HEK293 (cell line): ENCODE measurements at regions not wholly inside any gene's neighbourhood (a gene's known extent, or its start where the extent isn't known, plus 50 kb on each side); places are given as distances from the start of the nearest gene placed in this dataset.

Experiments
- CTCF ChIA-PET: fragments of 350-600 bp; formaldehyde crosslinking; extraction: SDS; loops from one replicate; lab custom pipeline; 2021; ENCODE audit warnings: antibody characterized with exemption; lab: Yijun Ruan, JAX
- POLR2A ChIA-PET: fragments of 300-600 bp; formaldehyde crosslinking; extraction: SDS; loops from one replicate; lab custom pipeline; 2020; ENCODE audit warnings: antibody characterized with exemption, inconsistent platforms; lab: Yijun Ruan, JAX
- H3K27ac ChIP-seq: fragments of 200-500 bp; sonication (Bioruptor generic); 2 replicates; pipeline ENCODE4 v1.5.1; 2014; ENCODE audit warnings: low read depth, low read length, control low read depth, inconsistent platforms; ENCODE audit errors: extremely low read depth
- H3K36me3 ChIP-seq, 2 experiments: fragments of 200-500 bp in 1 of 2; sonication (Bioruptor generic) in 1 of 2; 1 replicate in 1 of 2; 2 replicates in 1 of 2; pipeline ENCODE4 v1.5.1; 2014 to 2017; ENCODE audit warnings: inconsistent platforms in 2 of 2, low read length in 2 of 2; ENCODE audit not compliant: control insufficient read depth in 2 of 2, insufficient read depth in 1 of 2
- H3K4me1 ChIP-seq: fragments of 200-500 bp; sonication (Bioruptor generic); 2 replicates; pipeline ENCODE4 v1.5.1; 2014; ENCODE audit warnings: mild to moderate bottlenecking, low read length, inconsistent platforms; ENCODE audit not compliant: control insufficient read depth, insufficient read depth
- H3K4me3 ChIP-seq: 2 replicates; pipeline ENCODE4 v1.5.1; 2011; ENCODE audit warnings: low read depth, mild to moderate bottlenecking, control low read depth, low read length, moderate library complexity
- H3K9me3 ChIP-seq: fragments of 200-500 bp; sonication (Bioruptor generic); 2 replicates; pipeline ENCODE4 v1.5.1; 2014; ENCODE audit warnings: low read depth, low read length, inconsistent platforms; ENCODE audit not compliant: control insufficient read depth, insufficient read depth
- CTCF ChIP-seq: fragments of 450-650 bp; formaldehyde crosslinking; IDR thresholded peaks from 2 replicates; pipeline ENCODE4 v1.5.1; 2016; ENCODE audit warnings: missing biosample characterization, missing genetic modification characterization
- EGR2 ChIP-seq: fragments of 450-650 bp; formaldehyde crosslinking; IDR thresholded peaks from 2 replicates; pipeline ENCODE4 v1.5.1; 2016; ENCODE audit warnings: low read depth, missing biosample characterization, missing genetic modification characterization
- KLF1 ChIP-seq: fragments of 450-650 bp; formaldehyde crosslinking; IDR thresholded peaks from 2 replicates; pipeline ENCODE4 v1.5.1; 2016; ENCODE audit warnings: missing biosample characterization, missing genetic modification characterization
- KLF7 ChIP-seq: fragments of 450-650 bp; formaldehyde crosslinking; IDR thresholded peaks from 2 replicates; pipeline ENCODE4 v1.5.1; 2016; ENCODE audit warnings: missing biosample characterization, missing genetic modification characterization, borderline replicate concordance
- MEIS1 ChIP-seq: sonication (generic); formaldehyde crosslinking; IDR thresholded peaks from 2 replicates; pipeline ENCODE4 v1.8.1; 2022; ENCODE audit warnings: missing genetic modification reagents, mild to moderate bottlenecking, borderline replicate concordance
- PRDM1 ChIP-seq: fragments of 450-650 bp; formaldehyde crosslinking; IDR thresholded peaks from 2 replicates; pipeline ENCODE4; 2016; ENCODE audit warnings: missing biosample characterization, missing genetic modification characterization
- REPIN1 ChIP-seq: fragments of 450-650 bp; formaldehyde crosslinking; IDR thresholded peaks from 2 replicates; pipeline ENCODE4 v1.5.1; 2017; ENCODE audit warnings: missing biosample characterization, missing genetic modification characterization, low read depth
- SCRT1 ChIP-seq: fragments of 450-650 bp; formaldehyde crosslinking; IDR thresholded peaks from 2 replicates; pipeline ENCODE4 v1.5.1; 2016; ENCODE audit warnings: missing biosample characterization, missing genetic modification characterization, borderline replicate concordance
- SP2 ChIP-seq: fragments of 450-650 bp; formaldehyde crosslinking; IDR thresholded peaks from 2 replicates; pipeline ENCODE4 v1.5.1; 2016; ENCODE audit warnings: missing biosample characterization, missing genetic modification characterization
- ZBTB17 ChIP-seq: fragments of 450-650 bp; formaldehyde crosslinking; IDR thresholded peaks from 2 replicates; pipeline ENCODE4 v1.5.1; 2016; ENCODE audit warnings: missing biosample characterization, missing genetic modification characterization
- ZBTB7A ChIP-seq: fragments of 450-650 bp; formaldehyde crosslinking; IDR thresholded peaks from 2 replicates; pipeline ENCODE4 v1.5.1; 2016; ENCODE audit warnings: low read depth, missing biosample characterization, missing genetic modification characterization
- ZEB2 ChIP-seq: fragments of 450-650 bp; formaldehyde crosslinking; IDR thresholded peaks from 2 replicates; pipeline ENCODE4 v1.5.1; 2016; ENCODE audit warnings: missing biosample characterization, missing genetic modification characterization
- ZNF132 ChIP-seq: fragments of 450-650 bp; formaldehyde crosslinking; IDR thresholded peaks from 2 replicates; pipeline ENCODE4 v1.5.1; 2017; ENCODE audit warnings: missing biosample characterization, missing genetic modification characterization, borderline replicate concordance
- ZNF2 ChIP-seq: fragments of 450-650 bp; formaldehyde crosslinking; IDR thresholded peaks from 2 replicates; pipeline ENCODE4 v1.5.1; 2016; ENCODE audit warnings: missing biosample characterization, missing genetic modification characterization
- ZNF239 ChIP-seq: fragments of 450-650 bp; formaldehyde crosslinking; IDR thresholded peaks from 2 replicates; pipeline ENCODE4 v1.5.1; 2016; ENCODE audit warnings: missing biosample characterization, missing genetic modification characterization
- ZNF280C ChIP-seq: fragments of 450-650 bp; formaldehyde crosslinking; IDR thresholded peaks from 2 replicates; pipeline ENCODE4 v1.5.1; 2016; ENCODE audit warnings: missing biosample characterization, missing genetic modification characterization
- ZNF280D ChIP-seq: fragments of 450-650 bp; formaldehyde crosslinking; IDR thresholded peaks from 2 replicates; pipeline ENCODE4 v1.5.1; 2016; ENCODE audit warnings: missing biosample characterization, missing genetic modification characterization
- ZNF341 ChIP-seq: fragments of 450-650 bp; formaldehyde crosslinking; IDR thresholded peaks from 2 replicates; pipeline ENCODE4; 2016; ENCODE audit warnings: low read depth, missing biosample characterization, missing genetic modification characterization
- ZNF423 ChIP-seq: fragments of 450-650 bp; formaldehyde crosslinking; IDR thresholded peaks from 2 replicates; pipeline ENCODE4 v1.5.1; 2016; ENCODE audit warnings: missing biosample characterization, missing genetic modification characterization
- ZNF48 ChIP-seq: fragments of 450-650 bp; formaldehyde crosslinking; IDR thresholded peaks from 2 replicates; pipeline ENCODE4 v1.5.1; 2016; ENCODE audit warnings: missing biosample characterization, missing genetic modification characterization
- ZNF549 ChIP-seq: fragments of 450-650 bp; IDR thresholded peaks from 2 replicates; pipeline ENCODE4 v1.5.1; 2018; ENCODE audit warnings: missing biosample characterization, missing genetic modification characterization, mild to moderate bottlenecking, inconsistent platforms, moderate library complexity
- ZNF555 ChIP-seq: fragments of 450-650 bp; formaldehyde crosslinking; conservative IDR thresholded peaks from 2 replicates; pipeline ENCODE4 v1.5.1; 2017; ENCODE audit warnings: missing biosample characterization, mild to moderate bottlenecking, missing genetic modification characterization, inconsistent platforms
- ZNF561 ChIP-seq: fragments of 450-650 bp; IDR thresholded peaks from 2 replicates; pipeline ENCODE4 v1.5.1; 2018; ENCODE audit warnings: missing biosample characterization, missing genetic modification characterization, borderline replicate concordance
- ZNF654 ChIP-seq: fragments of 450-650 bp; formaldehyde crosslinking; IDR thresholded peaks from 2 replicates; pipeline ENCODE4 v1.5.1; 2016; ENCODE audit warnings: low read depth, missing biosample characterization, missing genetic modification characterization
- ZNF677 ChIP-seq: fragments of 450-650 bp; IDR thresholded peaks from 2 replicates; pipeline ENCODE4 v1.5.0; 2018; ENCODE audit warnings: missing biosample characterization, mild to moderate bottlenecking, missing genetic modification characterization, moderate library complexity
- ZNF785 ChIP-seq: fragments of 450-650 bp; formaldehyde crosslinking; IDR thresholded peaks from 2 replicates; pipeline ENCODE4 v1.5.1; 2016; ENCODE audit warnings: missing biosample characterization, missing genetic modification characterization

DNA sequence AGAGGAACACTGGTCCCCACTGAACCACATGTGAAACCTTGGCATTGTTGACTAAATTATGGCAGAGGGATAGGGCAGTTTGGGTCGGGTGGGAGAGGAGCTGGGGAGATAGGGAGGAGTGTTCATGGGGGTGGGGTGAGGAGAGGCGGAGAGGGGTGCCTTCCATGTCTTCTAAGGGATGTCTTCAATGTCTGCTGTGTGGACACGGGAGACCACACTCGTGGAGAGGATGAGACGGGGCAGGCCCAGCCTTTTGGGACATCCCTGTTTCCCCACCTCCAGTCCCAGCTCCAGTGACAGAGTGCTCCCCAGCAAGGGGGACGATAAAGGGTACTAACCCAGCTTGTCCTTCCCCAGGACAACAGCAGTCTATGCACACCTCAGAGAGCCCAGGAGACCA, 146.4 kb upstream of the MAMLD1 start:
- CTCF ChIA-PET, result interaction anchor here (0.6 to 1.0 kb wide), 3 partner anchors 99 to 260 kb away, joined by 3 read pairs; no protein-coding TSS in a partner anchor
- no peaks in the 10 kb centered on the region for H3K4me1 ChIP-seq
- POLR2A ChIA-PET, result no interaction called here
- H3K4me3 ChIP-seq, result no peak overlapping the region
- H3K27ac ChIP-seq, result no peak overlapping the region
- H3K9me3 ChIP-seq, result no peaks in the 10 kb centered on the region
- TF ChIP-seq ZNF555 (tag by site-specific recombination) (no peak), REPIN1 (tag by site-specific recombination) (no peak), ZNF341 (tag by site-specific recombination) (no peak), EGR2 (tag by site-specific recombination) (no peak), SP2 (no peak), PRDM1 (tag by site-specific recombination) (no peak), ZBTB17 (no peak), CTCF (tag by site-specific recombination) (no peak), ZNF48 (tag by site-specific recombination) (no peak), ZNF785 (tag by site-specific recombination) (no peak)
- H3K36me3 ChIP-seq, result no peaks in the 10 kb centered on the region

DNA sequence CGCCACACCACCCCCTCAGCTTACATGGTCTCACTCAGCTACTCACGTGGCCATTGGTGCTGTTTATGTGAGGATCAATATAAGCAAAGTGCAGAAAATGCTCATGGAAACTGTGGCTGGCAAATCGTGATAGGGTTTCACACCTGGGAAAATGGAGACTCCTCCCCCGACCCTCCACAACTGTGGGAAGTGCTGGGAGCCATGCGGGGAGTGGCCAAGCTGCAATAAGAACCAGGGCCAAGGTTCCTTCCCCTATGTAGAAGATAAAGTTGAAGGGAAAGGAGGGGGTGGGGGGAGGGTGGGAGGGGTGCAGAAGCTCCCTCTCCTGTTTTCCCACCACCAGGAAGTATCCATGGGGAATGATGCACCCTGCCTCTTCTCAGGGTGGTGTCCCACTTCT, 145.5 kb upstream of the MAMLD1 start:
- no peak for TF ChIP-seq ZBTB7A (tag by site-specific recombination)
- TF ChIP-seq KLF7, result no peak
- no peak for TF ChIP-seq SCRT1 (tag by site-specific recombination)
- CTCF ChIA-PET, result interaction anchor here (0.9 to 1.0 kb wide), 2 partner anchors 17 to 156 kb away, joined by 3 read pairs; no protein-coding TSS in a partner anchor

GRCh38 chrX:150219374-150220185, 143.5 kb upstream of the MAMLD1 start:
- H3K4me1 ChIP-seq, result no peaks in the 10 kb centered on the region
- ChIA-PET POLR2A (no interaction called here), CTCF (no interaction called here)
- H3K27ac ChIP-seq, result no peak overlapping the region
- no peak overlapping the region for H3K4me3 ChIP-seq
- H3K9me3 ChIP-seq, result no peaks in the 10 kb centered on the region
- no peaks in the 10 kb centered on the region for H3K36me3 ChIP-seq
- TF ChIP-seq MEIS1 (CRISPR knock-in tag), result no peak
- no peak for TF ChIP-seq ZNF654 (tag by site-specific recombination)
- no peak for TF ChIP-seq ZEB2 (tag by site-specific recombination)
- TF ChIP-seq KLF1 (tag by site-specific recombination), result no peak
- TF ChIP-seq ZNF2, result no peak
- TF ChIP-seq ZNF561 (tag by site-specific recombination), result no peak
- TF ChIP-seq ZNF280D, result no peak
- TF ChIP-seq ZNF549 (tag by site-specific recombination), result no peak
- no peak for TF ChIP-seq ZNF132 (tag by site-specific recombination)
- TF ChIP-seq ZNF239, result no peak
- no peak for TF ChIP-seq ZNF677
- TF ChIP-seq ZNF423 (tag by site-specific recombination), result no peak
- TF ChIP-seq ZNF280C, result no peak

More for the DNA sequence above, 145.5 kb upstream of the MAMLD1 start:
- POLR2A ChIA-PET, result no interaction called here
- Histone ChIP-seq H3K9me3 (no peaks in the 10 kb centered on the region), H3K4me3 (no peak overlapping the region), H3K27ac (no peak overlapping the region), H3K4me1 (no peaks in the 10 kb centered on the region), H3K36me3 (no peaks in the 10 kb centered on the region)
